ENCODE measurements at regions not wholly inside any gene's neighbourhood (a gene's known extent, or its start where the extent isn't known, plus 50 kb on each side); places are given as distances from the start of the nearest gene placed in this dataset.

- TF ChIP-seq ZC3H10 (CRISPR knock-in tag; IDR thresholded peaks at IDR 0.05) (no peak), ARNTL (CRISPR knock-in tag; IDR thresholded peaks at IDR 0.05; ENCODE audit: borderline replicate concordance, low read depth) (no peak), ZFP3 (CRISPR knock-in tag; IDR thresholded peaks at IDR 0.05) (no peak), TOX (CRISPR knock-in tag; IDR thresholded peaks at IDR 0.05; ENCODE audit: borderline replicate concordance) (no peak), ZNF565 (CRISPR knock-in tag; conservative IDR thresholded peaks at IDR 0.05; ENCODE audit: low read depth) (no peak), TSHZ2 (CRISPR knock-in tag; IDR thresholded peaks at IDR 0.05) (no peak), ZNF8 (CRISPR knock-in tag; IDR thresholded peaks at IDR 0.05) (no peak), CREB5 (CRISPR knock-in tag; IDR thresholded peaks at IDR 0.05; ENCODE audit: low read depth) (no peak), POU6F1 (CRISPR knock-in tag; IDR thresholded peaks at IDR 0.05; ENCODE audit: borderline replicate concordance, low read depth) (no peak)
- ATAC-seq = no peak
Measured at GRCh38 chr5:29077451-29077850, 2039.1 kb upstream of the CDH9 start.

GRCh38 chr5:29069104-29069402 is 2030.7 kb upstream of the CDH9 start:
- no peak for TF ChIP-seq ARNTL (CRISPR knock-in tag; IDR thresholded peaks at IDR 0.05; ENCODE audit: borderline replicate concordance, low read depth)
- no peak for TF ChIP-seq ZNF565 (CRISPR knock-in tag; conservative IDR thresholded peaks at IDR 0.05; ENCODE audit: low read depth)
- TF ChIP-seq RARB (CRISPR knock-in tag; IDR thresholded peaks at IDR 0.05) = no peak
- no peak for TF ChIP-seq TSHZ2 (CRISPR knock-in tag; IDR thresholded peaks at IDR 0.05)
- TF ChIP-seq POU6F1 (CRISPR knock-in tag; IDR thresholded peaks at IDR 0.05; ENCODE audit: borderline replicate concordance, low read depth) = no peak
- no peak for TF ChIP-seq TCF4 (CRISPR knock-in tag; IDR thresholded peaks at IDR 0.05; ENCODE audit: borderline replicate concordance)
- no peak for TF ChIP-seq ZFP30 (CRISPR knock-in tag; IDR thresholded peaks at IDR 0.05)
- no peak for TF ChIP-seq CREB5 (CRISPR knock-in tag; IDR thresholded peaks at IDR 0.05; ENCODE audit: low read depth)
- ATAC-seq = no peak

GRCh38 chr5:29061381-29061780 is 2023.0 kb upstream of the CDH9 start:
- no peak for ATAC-seq
- no peak for TF ChIP-seq TOX (CRISPR knock-in tag; IDR thresholded peaks at IDR 0.05; ENCODE audit: borderline replicate concordance)
- TF ChIP-seq RARB (CRISPR knock-in tag; IDR thresholded peaks at IDR 0.05) = no peak
- TF ChIP-seq ISL1 (CRISPR knock-in tag; IDR thresholded peaks at IDR 0.05) = no peak
- TF ChIP-seq GLIS3 (CRISPR knock-in tag; IDR thresholded peaks at IDR 0.05) = no peak
- no peak for TF ChIP-seq CSDC2 (CRISPR knock-in tag; IDR thresholded peaks at IDR 0.05)
- TF ChIP-seq TCF4 (CRISPR knock-in tag; IDR thresholded peaks at IDR 0.05; ENCODE audit: borderline replicate concordance) = no peak
- TF ChIP-seq ZFP30 (CRISPR knock-in tag; IDR thresholded peaks at IDR 0.05) = no peak
- no peak for TF ChIP-seq PATZ1 (CRISPR knock-in tag; IDR thresholded peaks at IDR 0.05; ENCODE audit: borderline replicate concordance)
- TF ChIP-seq CREB5 (CRISPR knock-in tag; IDR thresholded peaks at IDR 0.05; ENCODE audit: low read depth) = no peak
- TF ChIP-seq SNAI2 (CRISPR knock-in tag; IDR thresholded peaks at IDR 0.05) = no peak
- TF ChIP-seq ZNF70 (CRISPR knock-in tag; IDR thresholded peaks at IDR 0.05) = no peak
- no peak for TF ChIP-seq ZFP3 (CRISPR knock-in tag; IDR thresholded peaks at IDR 0.05)
- no peak for TF ChIP-seq CSRNP3 (CRISPR knock-in tag; IDR thresholded peaks at IDR 0.05)

Measured in SK-N-SH treated with all-trans-retinoic acid at 6 μM for 48 hours (cell line).